Putamen (tissue), 1 donor: ENCODE measurements at regions not wholly inside any gene's neighbourhood (a gene's known extent, or its start where the extent isn't known, plus 50 kb on each side); places are given as distances from the start of the nearest gene placed in this dataset.

Source experiments
- DNase-seq: peaks from one replicate; pipeline ENCODE4 v3.0.0-alpha.2; 2016; ENCODE audit warnings: low spot score

DNA sequence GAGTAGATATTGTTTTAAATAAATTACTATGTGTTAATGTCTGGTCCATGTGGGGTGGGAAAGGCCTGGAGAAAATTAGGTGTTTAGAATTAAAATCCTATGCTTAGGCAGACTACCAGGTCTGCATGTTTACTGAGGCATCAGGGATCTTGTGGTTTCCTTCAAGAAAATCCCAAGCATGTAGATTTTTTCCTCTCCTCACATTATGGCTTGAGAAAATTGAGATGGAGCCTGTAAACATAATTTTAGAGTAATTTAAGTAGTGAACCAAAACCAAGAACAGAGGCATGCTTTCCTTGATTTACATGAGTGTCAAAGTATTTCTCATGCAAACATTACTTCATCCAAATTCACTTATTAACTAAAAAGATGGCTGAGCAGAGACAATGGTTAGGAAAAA lies 823.7 kb downstream of the AACS start:
- no peak for DNase-seq

DNA sequence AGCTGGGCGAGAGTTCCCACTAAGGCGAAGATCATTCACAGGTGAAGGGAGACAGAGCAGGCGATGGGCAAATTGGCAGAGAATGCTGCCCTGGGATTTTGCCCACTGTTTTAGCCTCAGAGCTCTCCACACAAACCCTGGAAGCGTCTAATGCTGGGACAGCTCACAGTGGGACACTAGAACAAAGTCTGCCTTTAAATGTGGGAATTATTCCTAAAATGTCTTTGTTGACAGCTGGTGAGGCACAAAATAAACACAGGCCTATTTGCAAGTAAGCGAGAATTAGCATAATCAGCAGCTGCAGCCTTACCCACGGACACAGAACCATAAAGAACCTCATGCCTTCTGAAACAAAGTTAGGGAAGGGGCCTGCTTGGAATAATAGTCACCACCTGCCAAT lies 824.5 kb downstream of the AACS start:
- DNase-seq = peak; percentile 50

GRCh38 chr12:125890366-125890905 lies 825.2 kb downstream of the AACS start:
- DNase-seq = no peak

DNA sequence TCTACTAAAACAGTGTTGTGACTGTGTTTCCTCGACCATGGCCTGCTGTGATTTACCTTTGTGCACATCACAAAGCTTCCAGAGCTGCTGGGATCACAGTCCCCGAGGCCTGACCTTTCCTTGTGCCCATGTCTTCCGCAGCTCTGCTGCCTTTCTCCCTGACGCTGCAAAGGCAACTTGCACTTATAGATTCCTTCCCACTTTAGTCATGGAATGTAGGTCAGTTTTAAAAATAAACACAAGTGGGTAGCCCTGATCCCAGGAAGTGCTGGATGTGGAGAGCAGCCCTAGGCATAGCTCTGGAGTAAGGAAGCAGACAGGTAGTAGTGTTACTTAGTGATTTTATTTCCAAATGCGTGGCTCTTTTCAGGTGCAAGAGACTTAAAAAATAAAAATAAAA lies 825.7 kb downstream of the AACS start:
- DNase-seq = no peak

DNA sequence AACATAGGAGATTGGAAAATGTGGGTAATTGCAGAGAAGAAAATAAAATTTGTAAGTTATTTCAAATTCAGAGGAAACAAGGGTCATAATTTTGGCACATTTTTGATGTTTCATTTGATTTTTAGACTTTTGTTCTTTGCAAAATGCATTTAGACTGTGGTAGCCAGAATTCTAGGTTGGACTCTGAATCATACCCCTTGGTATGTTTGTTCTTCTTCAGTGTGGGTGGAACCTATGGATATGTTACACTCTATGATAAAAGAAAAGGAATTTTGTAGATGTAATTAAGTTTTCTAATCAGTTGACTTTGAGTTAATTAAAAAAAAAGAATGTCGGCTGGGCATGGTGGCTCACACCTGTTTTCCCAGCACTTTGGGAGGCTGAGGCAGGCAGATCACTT lies 827.0 kb downstream of the AACS start:
- DNase-seq = no peak

DNA sequence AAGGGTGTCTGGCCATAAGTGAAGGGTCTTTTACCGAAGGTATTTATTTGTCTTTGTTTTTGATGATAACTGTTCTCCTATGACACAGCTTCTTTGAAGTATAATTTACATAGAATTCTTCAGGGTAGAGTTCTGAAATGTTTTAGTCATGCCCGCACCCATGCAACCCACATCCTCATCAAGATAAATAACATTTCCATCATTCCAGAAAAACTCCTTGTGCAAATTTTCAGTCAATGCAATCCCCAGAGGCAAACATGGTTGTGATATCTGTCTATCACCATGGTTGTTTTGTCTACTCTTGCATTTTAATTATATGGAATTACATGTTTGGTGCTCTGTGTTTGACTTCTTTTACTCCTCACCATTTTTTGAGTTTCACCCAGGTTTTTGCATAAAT lies 837.8 kb downstream of the AACS start:
- DNase-seq = no peak

DNA sequence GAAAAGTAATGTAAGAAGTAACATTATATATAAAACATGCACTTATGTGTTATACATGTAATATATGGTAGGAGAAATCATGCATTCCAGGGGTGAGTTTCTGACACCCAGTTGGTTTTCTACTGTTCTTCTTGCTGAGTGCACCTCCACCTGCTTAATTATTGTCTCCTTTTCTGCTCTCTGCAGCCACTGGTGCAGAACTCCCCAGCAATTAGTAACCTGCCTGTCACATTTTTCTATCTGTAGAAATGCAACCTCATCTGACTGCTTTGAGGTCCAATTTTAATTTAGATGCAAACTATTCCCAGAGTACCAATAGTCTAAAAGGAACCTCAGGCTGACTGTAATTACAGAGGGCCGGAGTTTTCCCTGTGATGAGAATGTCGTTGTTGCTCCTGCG lies 842.1 kb downstream of the AACS start:
- no peak for DNase-seq

DNA sequence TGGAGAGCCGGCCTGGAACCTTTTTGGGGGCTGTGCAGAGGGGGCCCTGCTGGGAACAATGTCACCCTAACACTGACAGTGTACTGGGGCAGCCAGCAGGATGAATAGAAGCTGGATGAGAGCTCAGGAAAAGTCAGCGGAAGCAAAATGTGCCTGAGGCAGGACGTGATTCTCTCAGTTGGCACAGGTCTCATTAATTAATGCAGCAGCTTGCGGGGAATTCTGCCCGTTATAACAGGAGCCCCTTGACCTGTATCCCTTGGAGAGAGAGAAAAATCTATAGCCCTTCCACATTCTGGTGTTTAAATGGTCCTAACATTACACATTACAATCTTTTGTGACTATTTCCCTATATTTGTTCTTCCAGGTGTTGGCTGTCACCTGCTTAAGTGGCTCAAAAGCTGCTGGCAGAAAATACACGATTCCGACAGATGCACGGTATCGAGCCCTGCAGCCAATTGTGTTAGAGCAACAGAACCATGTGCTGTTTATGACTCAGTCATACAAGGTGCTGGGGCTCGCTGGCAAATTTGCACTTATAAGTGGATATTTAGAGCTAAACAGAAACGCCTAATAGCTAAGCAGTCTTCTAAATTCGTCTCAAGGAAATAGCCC lies 854.7 kb downstream of the AACS start:
- no peak for DNase-seq

DNA sequence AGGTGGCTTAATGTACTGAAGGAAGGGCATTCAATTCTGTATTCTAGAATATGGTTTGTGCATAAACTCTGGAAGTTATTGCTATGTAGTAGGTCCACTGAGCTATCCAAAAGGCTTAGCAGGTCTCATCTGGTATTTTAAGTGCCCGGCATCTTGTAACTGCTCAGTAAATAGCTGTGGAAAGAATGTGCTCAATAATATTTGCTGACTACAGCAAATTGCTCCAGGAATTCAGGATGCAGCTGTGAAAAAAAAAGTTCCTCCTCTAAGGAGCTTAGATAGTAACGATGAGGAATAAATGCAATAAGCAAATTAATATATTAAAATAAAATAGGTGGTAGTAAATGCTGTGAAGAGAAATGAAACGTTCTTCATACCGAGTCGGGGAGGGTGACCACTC lies 857.1 kb downstream of the AACS start:
- DNase-seq = no peak

DNA sequence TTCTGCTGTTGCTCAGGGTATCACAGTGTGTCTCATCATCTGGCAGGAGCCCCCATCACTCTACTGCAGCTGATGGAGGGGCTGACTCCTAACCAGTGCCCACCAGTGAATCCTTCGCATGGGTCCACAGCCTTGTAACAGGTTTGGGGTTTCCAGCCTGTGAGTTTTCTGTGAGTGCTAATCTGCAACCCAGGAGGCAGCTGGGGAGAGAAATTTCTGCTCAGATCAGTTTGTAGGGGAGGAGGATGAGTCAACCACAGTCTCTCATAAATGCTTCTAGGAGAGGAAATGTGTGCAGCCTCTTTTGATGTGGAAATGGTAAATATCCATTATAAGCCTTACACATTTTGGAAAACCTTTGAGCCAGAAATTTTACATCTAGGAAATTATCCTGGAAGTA lies 871.3 kb downstream of the AACS start:
- DNase-seq = peak; percentile 17

- DNase-seq = no peak
These were observed 879.2 kb downstream of the AACS start for GRCh38 chr12:125944446-125944845.

- no peak for DNase-seq
These were observed 884.2 kb downstream of the AACS start for GRCh38 chr12:125949471-125949870.

DNA sequence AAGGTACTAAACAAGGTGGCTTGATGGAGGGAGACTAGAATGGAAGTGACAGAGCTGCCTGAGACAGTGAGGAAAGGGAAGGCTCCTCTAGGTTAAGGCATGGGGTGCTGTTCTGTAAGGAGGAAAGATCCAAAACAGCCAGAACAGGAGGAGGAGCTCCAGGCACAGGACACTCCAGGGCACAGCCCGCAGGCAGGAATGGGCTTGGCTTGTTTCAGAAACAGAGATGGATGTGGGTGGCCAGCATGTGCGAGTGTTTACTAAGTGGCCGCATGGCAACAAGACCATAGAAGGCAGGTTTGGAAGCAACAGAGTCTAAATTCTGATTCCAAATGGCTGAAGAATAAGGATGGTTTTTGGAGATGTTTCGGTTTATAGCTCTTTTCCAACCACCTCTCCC lies 889.1 kb downstream of the AACS start:
- no peak for DNase-seq

- DNase-seq = no peak
These were observed 891.0 kb downstream of the AACS start for GRCh38 chr12:125956186-125956585.

- no peak for DNase-seq
These were observed 901.4 kb downstream of the AACS start for GRCh38 chr12:125966641-125967040.

DNA sequence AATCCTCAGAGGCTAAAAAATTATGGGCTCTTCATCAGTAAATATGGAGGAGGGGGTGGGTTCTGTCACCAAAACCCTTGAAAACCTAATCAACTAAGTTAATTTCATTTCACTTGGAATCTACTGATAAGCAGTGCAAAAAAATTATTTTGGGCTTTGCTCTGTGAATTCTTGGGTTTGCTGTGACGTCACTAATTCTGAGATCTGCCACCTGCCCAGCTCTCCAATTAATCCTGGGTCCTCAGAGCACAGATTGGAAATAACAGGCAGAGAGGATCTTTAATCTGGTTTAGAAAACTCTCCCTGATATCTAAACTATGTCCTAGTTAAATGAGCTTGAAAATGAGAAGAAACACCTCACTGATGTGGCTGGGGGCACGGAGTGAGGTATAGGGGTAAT lies 903.2 kb downstream of the AACS start:
- DNase-seq = no peak

- DNase-seq = no peak
These were observed 906.7 kb downstream of the AACS start for GRCh38 chr12:125971981-125972380.

- no peak for DNase-seq
These were observed 913.1 kb downstream of the AACS start for GRCh38 chr12:125978286-125978685.

- DNase-seq = no peak
These were observed 916.5 kb downstream of the AACS start for GRCh38 chr12:125981610-125982253.

- no peak for DNase-seq
These were observed 918.0 kb downstream of the AACS start for GRCh38 chr12:125983094-125983783.

GRCh38 chr12:125983784-125984500 lies 918.7 kb downstream of the AACS start:
- no peak for DNase-seq

- DNase-seq = no peak
These were observed 923.3 kb downstream of the AACS start for GRCh38 chr12:125988545-125988944.

DNA sequence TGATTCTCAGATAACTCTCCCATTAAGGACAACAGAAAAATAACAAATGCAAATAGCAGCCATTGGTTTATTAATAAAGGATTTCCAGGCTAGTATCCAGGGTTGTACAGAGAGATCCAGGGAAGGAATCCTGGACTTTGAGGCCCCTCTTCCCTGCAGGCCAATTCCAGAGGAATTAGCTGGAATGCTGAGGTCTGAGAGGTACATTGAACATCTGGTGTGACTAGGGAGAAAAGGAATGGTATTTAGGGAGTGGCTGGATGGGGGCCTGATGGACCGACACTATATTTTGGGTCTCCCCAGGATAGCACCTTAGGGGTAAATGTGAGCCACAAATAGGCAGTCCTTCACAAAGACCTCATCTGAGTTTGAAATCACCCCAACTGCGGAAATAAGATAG lies 924.5 kb downstream of the AACS start:
- DNase-seq = no peak
